HT1080 (cell line): ENCODE measurements at regions not wholly inside any gene's neighbourhood (a gene's known extent, or its start where the extent isn't known, plus 50 kb on each side); places are given as distances from the start of the nearest gene placed in this dataset.

ENCODE experiments used
- DNase-seq: peaks from one replicate; pipeline ENCODE4 v3.0.0-alpha.2; 2015; ENCODE audit warnings: low read depth

- DNase-seq = no peak
Measured at GRCh38 chr20:52785679-52786078, 186.5 kb upstream of the TSHZ2 start.

- peak; percentile 37 for DNase-seq
Measured at GRCh38 chr20:52783769-52784168, 188.4 kb upstream of the TSHZ2 start.

GRCh38 chr20:52780462-52780861, 191.7 kb upstream of the TSHZ2 start:
- DNase-seq = no peak

DNA sequence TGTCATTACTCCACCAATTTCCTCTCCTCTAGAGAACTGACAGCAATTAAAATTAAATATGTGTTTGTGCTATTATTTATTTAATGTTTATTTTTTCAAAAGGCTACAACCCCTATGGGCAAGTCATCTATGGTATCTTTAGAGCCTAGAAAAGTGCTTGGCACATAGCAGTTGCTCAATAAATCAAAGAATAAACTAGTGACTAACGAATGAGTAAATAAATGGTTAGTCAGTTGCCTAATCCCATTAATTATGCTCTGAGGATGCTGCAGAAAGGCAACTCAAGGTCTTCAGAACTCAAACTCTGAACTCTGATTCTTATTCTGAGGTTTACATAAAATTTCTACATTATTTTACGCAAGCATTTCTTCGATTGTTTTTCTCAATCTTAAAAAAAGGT, 193.0 kb upstream of the TSHZ2 start:
- DNase-seq = no peak

- DNase-seq = no peak
Measured at GRCh38 chr20:52777171-52777570, 195.0 kb upstream of the TSHZ2 start.

GRCh38 chr20:52775786-52776185, 196.4 kb upstream of the TSHZ2 start:
- no peak for DNase-seq

DNA sequence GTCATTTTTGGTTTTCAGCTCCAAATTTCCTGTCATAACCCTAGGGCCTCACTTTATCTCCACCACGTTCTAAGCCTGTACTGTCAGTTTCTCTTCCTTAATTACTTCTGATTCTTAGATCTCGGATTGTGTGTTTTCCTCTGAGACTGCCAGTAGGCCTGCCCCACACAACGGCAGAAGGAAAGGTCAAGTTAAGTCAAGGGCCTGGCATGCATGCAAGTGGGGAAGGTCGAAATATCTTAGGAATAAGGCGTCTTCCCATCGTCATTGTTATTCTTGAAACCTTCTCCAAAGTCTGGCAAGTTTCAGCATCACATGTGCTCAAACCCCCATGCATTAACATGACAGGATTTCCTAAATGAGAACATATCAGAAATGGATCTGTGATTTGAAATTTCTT, 203.5 kb upstream of the TSHZ2 start:
- DNase-seq = no peak

DNA sequence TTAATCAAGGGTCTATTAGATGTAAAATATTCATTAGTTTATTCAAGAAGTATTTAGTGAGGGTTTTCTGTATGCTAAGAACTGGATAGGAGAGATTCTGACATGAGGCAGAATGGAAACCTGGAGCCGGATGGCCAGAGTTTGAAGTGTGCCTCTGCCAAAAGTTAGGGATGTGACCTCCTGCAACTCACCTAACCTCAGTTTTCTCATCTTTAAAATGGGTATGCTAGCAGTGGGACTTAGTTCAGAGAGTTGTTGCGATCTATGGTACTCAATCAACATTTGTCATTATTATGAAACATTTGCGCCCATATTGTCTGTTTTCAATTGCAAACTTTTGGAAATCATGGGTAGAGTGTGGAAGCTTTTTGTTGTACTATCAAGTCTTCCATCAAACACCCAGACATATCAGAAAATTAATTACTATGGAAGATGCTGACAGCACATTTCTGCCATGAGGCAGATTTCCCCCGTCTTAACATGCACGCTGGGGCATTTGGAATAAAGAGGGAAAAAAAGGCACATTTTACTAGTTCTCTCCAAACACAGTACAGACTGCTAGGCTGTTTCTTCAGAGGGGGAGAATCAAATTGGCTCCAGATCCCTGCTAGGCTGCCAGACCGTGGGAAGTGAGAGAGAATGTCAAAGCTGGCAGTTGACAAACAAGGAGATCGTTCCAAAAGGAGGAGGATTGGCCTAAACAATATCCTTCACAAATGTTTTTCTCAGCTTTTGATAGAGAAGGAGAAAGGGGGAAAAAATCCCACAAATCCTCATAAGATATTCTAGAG, 205.3 kb upstream of the TSHZ2 start:
- DNase-seq = no peak

DNA sequence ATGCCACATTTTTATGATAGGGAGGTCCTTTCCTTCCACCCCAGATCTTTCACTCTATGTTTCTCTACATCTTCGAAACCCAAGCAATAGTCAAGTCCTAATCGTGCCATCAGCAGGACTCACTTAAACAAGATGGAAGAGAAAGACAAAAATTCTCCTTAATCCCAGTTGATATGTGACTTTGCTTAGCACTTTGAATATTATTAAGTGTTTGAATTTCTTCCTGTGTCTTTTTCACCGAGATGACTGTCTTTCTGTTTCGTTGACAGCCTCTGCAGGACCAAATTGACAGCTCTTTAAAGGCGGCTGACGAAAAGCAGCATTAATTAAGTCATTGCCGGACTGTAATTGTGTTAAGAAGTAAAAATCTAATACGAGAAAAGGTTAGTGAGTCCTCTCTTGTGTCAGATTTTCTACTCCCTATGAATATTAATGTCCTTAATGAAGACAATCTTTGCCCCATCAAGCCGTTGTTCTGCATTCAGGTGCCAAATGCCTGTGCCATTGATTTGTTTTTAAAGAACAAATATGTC, 208.8 kb upstream of the TSHZ2 start:
- no peak for DNase-seq

- no peak for DNase-seq
Measured at GRCh38 chr20:52761867-52762266, 210.3 kb upstream of the TSHZ2 start.

- DNase-seq = no peak
Measured at GRCh38 chr20:52760791-52761190, 211.4 kb upstream of the TSHZ2 start.

DNA sequence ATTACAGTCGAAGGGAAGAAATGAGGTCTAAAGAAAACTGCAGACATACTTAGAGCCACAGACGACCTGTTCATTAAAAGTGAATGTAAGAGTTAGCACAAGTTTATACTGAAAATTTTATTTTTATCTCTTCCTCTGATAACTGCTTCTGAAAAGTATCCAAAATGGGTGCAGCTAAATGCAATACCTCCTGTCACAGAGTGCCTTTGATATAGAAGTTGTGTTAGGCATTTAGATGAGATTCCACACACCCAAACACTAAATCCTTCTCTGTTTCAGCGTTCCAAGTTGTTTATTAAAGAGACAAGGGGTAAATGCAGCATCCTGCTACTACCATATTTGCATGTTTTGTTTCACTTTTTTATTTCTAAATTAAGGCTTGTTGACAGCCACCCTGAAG, 214.7 kb upstream of the TSHZ2 start:
- no peak for DNase-seq

- DNase-seq = no peak
Measured at GRCh38 chr20:52755744-52756143, 216.4 kb upstream of the TSHZ2 start.

GRCh38 chr20:52754366-52754765, 217.8 kb upstream of the TSHZ2 start:
- DNase-seq = no peak

DNA sequence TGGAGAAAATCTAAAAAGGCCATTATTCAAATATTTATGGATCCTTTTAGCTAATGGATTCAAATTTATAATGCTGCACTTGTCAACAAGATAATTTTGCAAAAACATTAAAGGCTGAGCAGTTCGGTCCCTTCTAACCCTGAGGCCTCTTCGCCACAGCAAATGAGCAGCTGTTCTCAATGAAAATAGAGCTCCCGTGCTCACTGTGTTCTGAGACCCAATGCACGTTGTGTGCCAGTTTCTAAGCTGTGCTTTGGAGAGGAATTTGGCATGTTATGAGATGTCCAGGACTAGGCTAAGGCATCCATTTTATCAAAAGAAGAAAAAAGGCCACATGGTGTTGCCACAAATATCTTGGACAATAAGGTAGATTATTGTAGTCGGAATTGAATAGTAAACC, 220.1 kb upstream of the TSHZ2 start:
- DNase-seq = no peak

DNA sequence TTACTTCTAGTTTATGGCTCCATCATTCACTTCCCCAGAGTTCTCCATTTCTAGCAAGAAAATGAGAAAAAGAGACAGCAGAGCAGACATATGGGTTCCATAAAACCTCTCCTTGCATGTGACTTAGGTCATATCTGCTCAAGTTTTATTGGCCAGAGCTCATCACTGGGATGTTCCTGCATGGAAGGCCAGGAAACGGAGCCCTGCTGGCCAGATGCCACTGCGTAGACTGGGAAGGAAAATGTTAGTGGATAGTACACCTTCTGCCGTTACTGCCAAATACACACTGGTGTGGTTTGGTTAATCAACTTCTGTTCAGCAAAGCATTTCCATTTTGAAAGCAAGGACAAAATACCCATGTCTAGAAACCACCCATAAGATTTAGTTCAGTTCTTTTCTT, 220.6 kb upstream of the TSHZ2 start:
- no peak for DNase-seq

GRCh38 chr20:52749938-52750337, 222.2 kb upstream of the TSHZ2 start:
- no peak for DNase-seq

GRCh38 chr20:52748990-52749389, 223.2 kb upstream of the TSHZ2 start:
- no peak for DNase-seq

DNA sequence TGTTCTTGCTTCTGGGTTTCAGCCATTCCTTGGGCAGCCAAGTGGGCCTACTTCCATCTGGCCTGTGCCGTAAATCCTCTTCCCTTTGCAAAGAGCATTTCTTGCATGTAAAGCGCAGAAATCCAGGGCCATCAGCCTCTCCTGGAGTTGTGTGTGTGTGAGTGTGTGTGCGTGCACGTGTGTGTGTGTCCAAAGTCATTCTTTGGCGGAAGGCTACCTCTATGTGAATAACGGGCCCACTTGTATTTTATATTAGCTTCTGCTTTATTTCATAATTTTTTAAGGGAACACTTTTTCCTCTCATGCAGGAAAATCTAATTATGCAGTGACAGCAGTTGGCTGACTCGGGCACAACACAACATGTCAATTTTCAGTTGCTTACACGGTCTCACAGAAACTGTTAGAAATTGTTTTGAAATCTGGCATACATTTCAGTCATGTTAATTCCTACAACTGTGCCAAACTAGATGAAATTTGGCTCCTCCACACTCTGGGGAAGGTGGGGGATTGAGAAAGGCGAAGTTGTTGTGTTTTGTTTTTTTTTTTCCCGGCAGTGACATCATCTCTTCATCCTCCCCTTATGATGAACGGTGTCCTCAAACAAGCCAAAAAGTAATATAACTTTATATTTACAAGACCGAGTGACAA, 223.7 kb upstream of the TSHZ2 start:
- DNase-seq = no peak

- DNase-seq = no peak
Measured at GRCh38 chr20:52747845-52748284, 224.3 kb upstream of the TSHZ2 start.

- no peak for DNase-seq
Measured at GRCh38 chr20:52746770-52747169, 225.4 kb upstream of the TSHZ2 start.

GRCh38 chr20:52746190-52746589, 226.0 kb upstream of the TSHZ2 start:
- DNase-seq = no peak

GRCh38 chr20:52744441-52744840, 227.7 kb upstream of the TSHZ2 start:
- DNase-seq = no peak
